ENCODE measurements at regions not wholly inside any gene's neighbourhood (a gene's known extent, or its start where the extent isn't known, plus 50 kb on each side); places are given as distances from the start of the nearest gene placed in this dataset.

- H3K4me2 ChIP-seq (replicated peaks; ENCODE audit: extremely low read depth, low read length, poor library complexity, severe bottlenecking) = no peak overlapping the region
- no peaks in the 10 kb centered on the region for H3K9me3 ChIP-seq (replicated peaks in 1 of 2; ENCODE audit: control insufficient read depth in 1 of 2, insufficient read depth in 1 of 2, low read length in 2 of 2)
- no peaks in the 10 kb centered on the region for H3K79me2 ChIP-seq (ENCODE audit: insufficient read depth, low read length)
- H3K4me3 ChIP-seq (replicated peaks in 1 of 3; ENCODE audit: low read depth in 2 of 3, low read length in 3 of 3) = no peak overlapping the region
- DNase-seq = no peak
- WGBS (ENCODE audit: insufficient coverage) = no CpG with 5 or more reads among the region's 1 CpG
- no peaks in the 10 kb centered on the region for H3K36me3 Mint-ChIP-seq
- no peaks in the 10 kb centered on the region for H3K4me1 Mint-ChIP-seq
- no peak overlapping the region for H3K4me3 Mint-ChIP-seq
- H3K9me3 Mint-ChIP-seq = peaks cover 0 to 8% (median 2%) of the 10 kb centered on the region in 7 donors
- no peaks in the 10 kb centered on the region for H3K36me3 ChIP-seq (replicated peaks in 1 of 2; ENCODE audit: control insufficient read depth in 1 of 2, insufficient read depth in 2 of 2, low read length in 2 of 2)
- H3K9ac ChIP-seq (ENCODE audit: insufficient read depth, low read length, poor library complexity, severe bottlenecking) = no peak overlapping the region
- H3K27ac Mint-ChIP-seq = no peak overlapping the region
- no peaks in the 10 kb centered on the region for H4K20me1 ChIP-seq (ENCODE audit: insufficient read depth, low read length)
- H3K27me3 Mint-ChIP-seq (ENCODE audit: low read depth in 3 of 3) = no peaks in the 10 kb centered on the region
- H2AFZ ChIP-seq (ENCODE audit: insufficient read depth, low read depth, low read length, poor library complexity, severe bottlenecking) = no peak overlapping the region
- H3K27me3 ChIP-seq (ENCODE audit: control insufficient read depth in 2 of 2, insufficient read depth in 2 of 2, low read length in 2 of 2) = no peaks in the 10 kb centered on the region
- H3K4me1 ChIP-seq (ENCODE audit: control insufficient read depth in 1 of 2, insufficient read depth in 2 of 2, low read length in 2 of 2) = no peaks in the 10 kb centered on the region
- no peak for TF ChIP-seq CTCF (IDR thresholded peaks at IDR 0.05)
- intact Hi-C loops (cut with micrococcal nuclease) = no loop called here
- no peak overlapping the region for H3K27ac ChIP-seq (ENCODE audit: low read depth in 1 of 2, low read length in 2 of 2)
These were observed 226.0 kb downstream of the TRPC6 start for GRCh38 chr11:101357771-101358170.

- H3K27me3 Mint-ChIP-seq (ENCODE audit: low read depth in 3 of 3) = no peaks in the 10 kb centered on the region
- no peak overlapping the region for H2AFZ ChIP-seq (ENCODE audit: insufficient read depth, low read depth, low read length, poor library complexity, severe bottlenecking)
- no peak overlapping the region for H3K4me2 ChIP-seq (replicated peaks; ENCODE audit: extremely low read depth, low read length, poor library complexity, severe bottlenecking)
- H3K4me3 Mint-ChIP-seq = no peak overlapping the region
- H3K9me3 Mint-ChIP-seq = peaks cover 0 to 6% (median 3%) of the 10 kb centered on the region in 7 donors
- H3K9ac ChIP-seq (ENCODE audit: insufficient read depth, low read length, poor library complexity, severe bottlenecking) = no peak overlapping the region
- 75% methylated on average over 3 of the region's 4 CpGs for WGBS (ENCODE audit: insufficient coverage)
- no peaks in the 10 kb centered on the region for H3K36me3 Mint-ChIP-seq
- no peaks in the 10 kb centered on the region for H3K9me3 ChIP-seq (replicated peaks in 1 of 2; ENCODE audit: control insufficient read depth in 1 of 2, insufficient read depth in 1 of 2, low read length in 2 of 2)
- H3K4me1 ChIP-seq (ENCODE audit: control insufficient read depth in 1 of 2, insufficient read depth in 2 of 2, low read length in 2 of 2) = no peaks in the 10 kb centered on the region
- no peaks in the 10 kb centered on the region for H3K79me2 ChIP-seq (ENCODE audit: insufficient read depth, low read length)
- H4K20me1 ChIP-seq (ENCODE audit: insufficient read depth, low read length) = no peaks in the 10 kb centered on the region
- no peaks in the 10 kb centered on the region for H3K27me3 ChIP-seq (ENCODE audit: control insufficient read depth in 2 of 2, insufficient read depth in 2 of 2, low read length in 2 of 2)
- H3K4me1 Mint-ChIP-seq = no peaks in the 10 kb centered on the region
- intact Hi-C loops (cut with micrococcal nuclease) = no loop called here
- H3K4me3 ChIP-seq (replicated peaks in 1 of 3; ENCODE audit: low read depth in 2 of 3, low read length in 3 of 3) = no peak overlapping the region
- H3K27ac ChIP-seq (ENCODE audit: low read depth in 1 of 2, low read length in 2 of 2) = no peak overlapping the region
- no peaks in the 10 kb centered on the region for H3K36me3 ChIP-seq (replicated peaks in 1 of 2; ENCODE audit: control insufficient read depth in 1 of 2, insufficient read depth in 2 of 2, low read length in 2 of 2)
- TF ChIP-seq CTCF (IDR thresholded peaks at IDR 0.05) = no peak
- H3K27ac Mint-ChIP-seq = no peak overlapping the region
- no peak for DNase-seq
These were observed 225.2 kb upstream of the PGR start for GRCh38 chr11:101354801-101355200.
